HG03095 (cell line): ENCODE measurements at regions not wholly inside any gene's neighbourhood (a gene's known extent, or its start where the extent isn't known, plus 50 kb on each side); places are given as distances from the start of the nearest gene placed in this dataset.

Source experiments
- ATAC-seq: cut with Tn5 transposase; IDR thresholded peaks from one replicate; pipeline ENCODE4 v1.9.1; 2021; ENCODE audit warnings: moderate library complexity; ENCODE audit not compliant: unreplicated experiment

- no peak for ATAC-seq
Observed at GRCh38 chr18:39698436-39698835, 2132.8 kb upstream of the CELF4 start.

- no peak for ATAC-seq
Observed at GRCh38 chr18:39693359-39693758, 2127.8 kb upstream of the CELF4 start.

DNA sequence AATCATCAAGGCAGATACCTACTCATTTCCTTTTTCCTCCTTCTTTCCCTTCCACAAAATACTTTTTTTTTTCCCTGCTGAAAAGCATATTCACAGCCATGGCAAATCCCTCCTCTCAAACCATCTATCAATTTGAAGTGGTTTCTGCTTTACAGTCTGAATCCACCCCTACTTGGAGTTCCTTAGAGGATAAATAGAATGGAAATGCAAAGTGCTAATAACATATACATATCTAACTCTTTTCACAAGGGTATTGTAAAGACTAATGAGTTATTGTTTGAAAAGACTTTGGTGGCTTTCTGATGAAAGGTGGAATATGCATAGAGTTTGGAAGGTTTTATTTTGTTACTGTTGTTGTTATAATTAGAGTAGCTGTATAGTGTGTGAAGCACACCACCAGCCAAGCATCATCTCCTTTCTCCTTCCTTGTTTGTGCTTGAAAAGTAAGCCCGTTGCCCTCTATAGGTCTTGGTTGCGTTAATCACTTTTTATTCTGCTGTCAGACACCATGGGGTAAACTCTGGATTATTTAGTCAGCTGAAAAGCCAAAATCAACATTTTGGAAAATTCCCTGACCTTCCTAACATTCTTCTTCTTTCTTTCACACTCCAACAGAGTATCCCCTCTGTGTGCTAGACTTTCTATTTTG, 2126.9 kb upstream of the CELF4 start:
- no peak for ATAC-seq

DNA sequence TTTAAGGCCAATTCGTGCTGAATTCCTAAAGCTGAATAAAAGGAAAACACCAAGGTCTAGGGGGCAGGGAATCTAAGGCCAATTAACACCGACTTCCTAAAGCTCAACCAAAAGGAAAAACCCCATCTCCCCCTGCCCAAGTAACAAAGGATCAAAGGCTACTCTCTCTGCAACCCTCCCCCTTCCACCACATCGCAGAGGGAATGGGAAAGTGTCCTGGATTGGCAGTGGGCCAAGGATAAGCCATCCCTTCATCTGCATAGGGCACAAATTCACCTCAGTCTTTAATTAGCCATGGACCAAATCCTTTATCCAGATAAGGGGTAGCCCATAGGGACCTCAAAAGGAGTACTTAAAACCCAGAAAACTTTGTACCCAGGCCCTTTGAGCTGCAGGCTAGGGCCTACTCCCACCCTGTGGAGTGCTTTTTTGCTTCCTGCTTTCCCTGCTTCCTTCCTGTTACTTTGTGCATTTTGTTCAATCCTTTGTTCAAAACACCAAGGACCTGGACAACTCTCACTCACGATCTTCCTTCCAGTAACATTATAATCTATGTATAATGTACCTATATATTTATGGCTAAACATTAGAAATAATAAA, 2119.8 kb upstream of the CELF4 start:
- no peak for ATAC-seq

DNA sequence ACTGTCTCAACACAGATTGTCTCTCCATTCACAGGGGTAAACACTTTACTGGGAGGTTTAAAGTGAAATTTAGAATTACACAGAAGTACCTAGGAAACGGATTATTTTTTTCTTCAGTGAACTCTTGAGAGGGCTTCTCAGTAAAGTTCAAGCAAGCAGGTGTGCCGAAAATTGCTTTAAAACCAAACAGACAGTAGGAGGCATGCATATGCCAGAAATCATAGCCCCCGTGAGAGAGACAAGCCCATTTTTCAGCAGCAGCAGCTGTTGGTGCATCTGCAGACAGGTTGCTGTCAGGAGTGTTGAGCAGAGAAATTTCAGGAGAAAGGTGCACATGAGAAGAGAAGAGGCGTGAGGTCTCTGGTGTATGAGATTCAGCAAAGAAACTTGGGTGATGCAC, 2115.5 kb upstream of the CELF4 start:
- no peak for ATAC-seq

- no peak for ATAC-seq
Observed at GRCh38 chr18:39675906-39676305, 2110.3 kb upstream of the CELF4 start.

DNA sequence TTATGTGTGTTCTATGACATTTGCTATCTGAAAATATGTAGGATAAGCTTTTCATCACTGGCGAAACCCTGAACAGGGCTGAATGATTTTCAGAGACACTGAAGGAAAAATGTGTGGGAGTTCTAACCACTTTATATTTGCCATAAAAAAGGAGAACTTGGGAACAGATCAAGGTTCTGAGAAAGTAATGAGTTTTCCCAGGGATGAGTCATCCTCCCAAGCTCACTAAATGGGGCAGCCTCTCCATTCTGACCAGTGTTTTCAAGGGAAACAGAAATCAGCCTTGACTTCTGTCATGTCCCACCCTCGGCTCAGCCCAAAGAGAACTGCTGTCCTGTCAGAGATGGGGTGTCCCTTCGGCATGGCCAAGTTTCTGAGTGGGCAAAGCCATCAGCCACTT, 2109.8 kb upstream of the CELF4 start:
- ATAC-seq, result no peak

DNA sequence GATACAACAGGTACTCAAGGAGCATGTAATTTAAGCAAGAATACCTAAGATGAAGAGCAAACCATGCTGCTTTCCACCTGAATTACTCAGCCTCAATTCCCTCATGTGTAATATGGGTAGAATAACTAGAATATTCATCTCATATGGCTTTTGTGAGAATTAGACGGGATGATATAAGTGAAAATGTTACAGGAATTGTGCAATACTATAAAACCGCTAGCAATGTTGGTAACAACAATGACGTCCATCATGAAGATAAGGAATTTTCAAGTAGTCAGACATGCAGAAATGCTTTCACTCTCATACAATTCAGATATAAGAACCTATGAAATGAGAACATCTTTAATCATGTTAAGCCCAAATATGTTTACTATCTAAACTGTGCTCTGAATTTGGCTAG, 2106.6 kb upstream of the CELF4 start:
- ATAC-seq, result no peak

DNA sequence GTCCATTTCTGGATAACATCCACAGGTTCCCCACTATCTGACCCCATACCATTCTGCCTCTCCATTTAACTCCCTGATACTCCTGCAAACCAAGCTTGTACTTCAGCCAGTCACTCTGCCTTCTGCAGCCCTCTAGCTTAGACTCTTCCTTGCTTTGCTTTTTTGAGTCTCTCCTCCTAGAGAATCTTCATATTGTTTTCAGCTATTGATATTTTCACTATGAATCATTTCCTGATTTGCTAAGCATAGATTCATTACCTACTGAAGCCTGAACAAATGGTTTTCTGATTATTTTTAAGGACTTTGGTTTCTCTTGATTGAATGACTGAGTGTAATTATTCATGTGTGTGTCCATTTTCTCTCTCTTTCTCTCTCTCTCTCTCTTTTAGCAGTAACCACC, 2102.3 kb upstream of the CELF4 start:
- ATAC-seq, result no peak

- ATAC-seq, result no peak
Observed at GRCh38 chr18:39666541-39666940, 2100.9 kb upstream of the CELF4 start.

- ATAC-seq, result no peak
Observed at GRCh38 chr18:39661856-39662366, 2096.3 kb upstream of the CELF4 start.

DNA sequence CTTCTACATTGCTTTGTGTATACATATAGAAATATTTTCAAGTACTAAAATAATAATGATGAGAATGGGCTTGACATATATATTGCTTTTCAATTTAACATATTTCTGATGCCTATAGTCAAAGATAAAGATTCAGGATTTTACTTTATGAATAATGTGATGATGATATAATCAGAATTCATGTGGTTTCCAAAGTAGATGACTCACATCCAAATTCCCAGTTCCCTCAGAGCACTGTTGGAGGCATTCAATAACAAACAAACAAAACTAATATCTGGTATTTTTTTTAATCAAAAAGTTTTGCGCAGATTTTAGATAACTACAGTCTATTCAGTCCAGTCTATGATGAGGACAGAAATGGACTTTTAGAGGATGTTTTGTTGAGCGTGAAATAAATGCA, 2094.5 kb upstream of the CELF4 start:
- no peak for ATAC-seq

- ATAC-seq, result no peak
Observed at GRCh38 chr18:39655341-39655740, 2089.7 kb upstream of the CELF4 start.

DNA sequence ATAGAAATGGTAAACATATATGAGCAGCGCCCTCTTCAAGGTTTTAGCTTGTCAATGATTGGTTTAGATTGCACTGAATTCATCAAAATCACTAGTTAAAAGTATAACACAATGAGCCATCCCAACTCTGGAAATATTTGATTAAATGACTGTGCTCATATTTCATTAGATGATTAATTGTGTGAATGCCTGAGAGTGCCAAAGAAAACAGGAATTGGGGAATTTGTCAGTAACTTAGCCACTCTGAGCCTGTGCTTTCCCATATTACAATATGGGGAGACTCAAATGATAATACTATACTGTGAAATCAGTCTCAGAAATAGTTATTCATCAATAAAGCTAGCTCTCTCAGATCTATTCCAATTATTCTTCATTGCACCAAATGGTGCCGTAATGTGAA, 2087.6 kb upstream of the CELF4 start:
- ATAC-seq, result no peak

- ATAC-seq, result no peak
Observed at GRCh38 chr18:39648616-39649015, 2083.0 kb upstream of the CELF4 start.

DNA sequence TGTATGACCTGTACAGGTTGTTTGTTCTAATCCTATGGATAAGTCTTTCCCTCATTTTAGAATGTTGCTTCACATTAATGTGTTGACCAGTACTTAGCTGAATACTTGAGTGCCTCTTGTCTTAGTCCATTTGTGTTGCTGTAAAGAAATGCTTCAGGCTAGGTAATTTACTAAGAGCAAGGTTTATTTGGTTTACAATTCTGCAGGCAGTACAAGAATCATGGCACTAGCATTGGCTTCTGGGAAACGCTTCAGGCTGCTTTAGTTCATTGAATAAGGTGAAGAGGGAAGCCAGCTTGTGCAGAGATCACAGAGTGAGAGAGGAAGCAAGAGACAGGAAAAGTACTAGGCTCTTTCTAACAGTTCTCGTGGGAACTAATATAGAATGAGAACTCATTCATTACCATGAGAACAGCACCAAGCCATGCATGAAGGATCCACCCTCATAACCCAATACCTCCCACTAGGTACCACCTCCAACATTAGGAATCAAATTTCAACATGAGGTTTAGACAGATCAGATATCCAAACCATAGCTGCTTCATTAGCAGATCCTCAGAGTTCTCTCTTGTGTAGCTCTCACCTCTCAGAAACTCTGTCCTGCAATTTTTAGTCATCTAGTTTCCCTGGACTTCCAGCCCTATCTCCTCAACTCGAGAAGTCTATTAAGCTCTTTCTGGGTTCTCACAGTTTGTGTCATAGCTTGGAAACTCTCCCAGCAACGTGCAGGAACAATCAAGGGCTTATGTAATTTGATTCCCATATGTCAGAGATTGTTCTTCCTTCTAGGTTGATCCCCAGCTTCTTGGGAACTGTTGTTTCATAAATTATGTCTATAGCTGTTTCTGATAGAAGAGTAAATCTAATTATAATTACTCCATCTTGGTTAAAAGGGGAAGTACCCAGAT, 2082.3 kb upstream of the CELF4 start:
- no peak for ATAC-seq

GRCh38 chr18:39638224-39638623, 2072.6 kb upstream of the CELF4 start:
- ATAC-seq, result no peak

DNA sequence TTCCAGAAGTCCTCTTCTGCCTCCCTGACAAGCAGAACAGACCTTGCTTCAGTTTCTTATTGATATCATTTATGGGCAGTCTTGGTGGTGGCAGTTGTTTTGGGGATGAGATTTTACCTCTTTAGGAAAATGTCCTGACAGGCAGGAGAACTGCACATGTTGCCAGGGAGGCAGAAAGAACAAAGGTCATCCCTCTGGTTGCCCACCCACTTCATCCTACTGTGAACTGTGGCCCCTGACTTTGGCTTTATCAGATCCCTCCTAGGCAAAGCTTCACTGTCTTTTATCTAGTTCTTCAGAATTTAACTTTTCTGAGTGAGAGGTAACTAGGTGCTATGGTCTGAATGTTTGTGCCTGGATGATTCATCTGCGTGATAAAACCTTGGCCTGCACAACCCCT, 2071.3 kb upstream of the CELF4 start:
- ATAC-seq, result no peak

DNA sequence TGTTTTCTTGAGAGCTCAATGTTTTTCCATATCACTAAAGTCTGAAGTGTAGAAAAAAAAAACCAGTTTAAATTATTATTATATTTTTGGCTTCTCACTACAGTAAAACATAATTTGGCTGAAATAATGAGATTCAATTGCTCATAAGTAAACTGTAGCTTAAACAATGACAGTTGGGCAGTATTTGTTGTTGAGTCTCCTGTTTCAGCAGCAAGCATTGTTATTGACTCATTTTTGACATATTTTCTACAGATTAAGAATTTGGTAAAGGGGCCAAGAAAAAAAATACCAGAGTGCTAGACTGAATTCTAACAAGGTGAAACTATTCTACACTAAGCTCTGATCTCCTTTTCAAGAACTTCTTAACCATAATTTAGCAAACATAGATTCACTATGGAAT, 2070.4 kb upstream of the CELF4 start:
- no peak for ATAC-seq

DNA sequence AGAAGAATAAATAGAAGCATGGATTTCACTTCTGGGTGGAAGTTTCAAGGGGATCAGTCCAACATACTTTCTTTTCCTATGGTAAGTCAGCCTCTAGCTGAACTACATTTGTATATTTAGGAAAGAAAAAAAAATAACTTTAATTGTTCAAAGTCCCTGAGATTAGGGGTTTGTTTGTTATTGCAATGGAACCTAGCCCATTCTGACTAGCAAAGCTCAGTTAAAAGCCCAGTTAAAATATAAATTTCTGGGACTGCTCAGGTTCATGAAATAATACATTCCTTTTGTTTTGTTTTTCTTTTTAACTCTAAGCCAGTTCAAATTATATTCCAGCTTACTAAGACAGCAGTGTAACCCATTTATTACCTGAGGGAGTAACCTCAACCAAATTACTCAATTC, 2069.6 kb upstream of the CELF4 start:
- ATAC-seq, result no peak

- no peak for ATAC-seq
Observed at GRCh38 chr18:39627936-39628335, 2062.3 kb upstream of the CELF4 start.

DNA sequence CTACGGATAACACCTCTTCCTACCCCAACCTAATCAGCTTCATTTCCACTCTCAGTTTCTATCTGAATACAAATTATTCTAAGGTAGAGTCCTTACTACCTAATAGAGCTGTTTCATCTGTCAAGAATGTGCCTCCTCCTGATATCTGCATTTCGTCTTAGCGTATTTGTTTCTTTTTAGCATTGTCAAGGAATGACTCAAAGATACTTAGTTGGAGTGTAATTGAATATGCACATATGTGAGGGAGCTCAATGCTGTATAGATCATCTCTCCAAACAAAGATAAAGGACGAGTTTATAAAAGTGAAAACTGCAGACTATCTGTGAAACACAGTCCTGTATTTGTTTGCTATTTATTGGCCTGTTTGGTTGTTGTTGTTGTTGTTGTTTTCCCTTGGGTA, 2059.4 kb upstream of the CELF4 start:
- ATAC-seq, result no peak
